ENCODE measurements at regions not wholly inside any gene's neighbourhood (a gene's known extent, or its start where the extent isn't known, plus 50 kb on each side); places are given as distances from the start of the nearest gene placed in this dataset.
"Not testable (repeated sequence)": the region's sequence is repeated elsewhere in the genome, so short reads cannot be mapped to it uniquely, and the experiment has no call there.

GRCh38 chr9:106784076-106784475, 78.9 kb upstream of the ZNF462 start:
- no peak overlapping the region for H3K4me3 ChIP-seq (ENCODE audit: low read depth, low read length)
- no peak for DNase-seq (ENCODE audit: low read depth)
- TF ChIP-seq, protein P1, sequence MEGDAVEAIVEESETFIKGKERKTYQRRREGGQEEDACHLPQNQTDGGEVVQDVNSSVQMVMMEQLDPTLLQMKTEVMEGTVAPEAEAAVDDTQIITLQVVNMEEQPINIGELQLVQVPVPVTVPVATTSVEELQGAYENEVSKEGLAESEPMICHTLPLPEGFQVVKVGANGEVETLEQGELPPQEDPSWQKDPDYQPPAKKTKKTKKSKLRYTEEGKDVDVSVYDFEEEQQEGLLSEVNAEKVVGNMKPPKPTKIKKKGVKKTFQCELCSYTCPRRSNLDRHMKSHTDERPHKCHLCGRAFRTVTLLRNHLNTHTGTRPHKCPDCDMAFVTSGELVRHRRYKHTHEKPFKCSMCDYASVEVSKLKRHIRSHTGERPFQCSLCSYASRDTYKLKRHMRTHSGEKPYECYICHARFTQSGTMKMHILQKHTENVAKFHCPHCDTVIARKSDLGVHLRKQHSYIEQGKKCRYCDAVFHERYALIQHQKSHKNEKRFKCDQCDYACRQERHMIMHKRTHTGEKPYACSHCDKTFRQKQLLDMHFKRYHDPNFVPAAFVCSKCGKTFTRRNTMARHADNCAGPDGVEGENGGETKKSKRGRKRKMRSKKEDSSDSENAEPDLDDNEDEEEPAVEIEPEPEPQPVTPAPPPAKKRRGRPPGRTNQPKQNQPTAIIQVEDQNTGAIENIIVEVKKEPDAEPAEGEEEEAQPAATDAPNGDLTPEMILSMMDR (IDR thresholded peaks at IDR 0.05; ENCODE audit: low read depth, low read length, missing control alignments) = no peak

GRCh38 chr9:106785200-106785599, 77.8 kb upstream of the ZNF462 start:
- no peak for DNase-seq (ENCODE audit: low read depth)
- no peak overlapping the region for H3K4me3 ChIP-seq (ENCODE audit: low read depth, low read length)
- TF ChIP-seq, protein P1 (IDR thresholded peaks at IDR 0.05; ENCODE audit: low read depth, low read length, missing control alignments) = no peak

- H3K4me3 ChIP-seq (ENCODE audit: low read depth, low read length); DNase-seq (ENCODE audit: low read depth): not testable (repeated sequence)
Observed at GRCh38 chr9:106788021-106788420, 74.9 kb upstream of the ZNF462 start.

GRCh38 chr9:106795031-106795430, 67.9 kb upstream of the ZNF462 start:
- no peak for DNase-seq (ENCODE audit: low read depth)
- no peak overlapping the region for H3K4me3 ChIP-seq (ENCODE audit: low read depth, low read length)
- TF ChIP-seq, protein P1 (IDR thresholded peaks at IDR 0.05; ENCODE audit: low read depth, low read length, missing control alignments) = no peak

GRCh38 chr9:106796771-106797170, 66.2 kb upstream of the ZNF462 start:
- no peak overlapping the region for H3K4me3 ChIP-seq (ENCODE audit: low read depth, low read length)
- TF ChIP-seq, protein P1 (IDR thresholded peaks at IDR 0.05; ENCODE audit: low read depth, low read length, missing control alignments) = no peak
- no peak for DNase-seq (ENCODE audit: low read depth)

GRCh38 chr9:106797299-106797698, 65.7 kb upstream of the ZNF462 start:
- DNase-seq (ENCODE audit: low read depth) = no peak
- H3K4me3 ChIP-seq (ENCODE audit: low read depth, low read length) = no peak overlapping the region
- TF ChIP-seq, protein P1 (IDR thresholded peaks at IDR 0.05; ENCODE audit: low read depth, low read length, missing control alignments) = no peak

DNA sequence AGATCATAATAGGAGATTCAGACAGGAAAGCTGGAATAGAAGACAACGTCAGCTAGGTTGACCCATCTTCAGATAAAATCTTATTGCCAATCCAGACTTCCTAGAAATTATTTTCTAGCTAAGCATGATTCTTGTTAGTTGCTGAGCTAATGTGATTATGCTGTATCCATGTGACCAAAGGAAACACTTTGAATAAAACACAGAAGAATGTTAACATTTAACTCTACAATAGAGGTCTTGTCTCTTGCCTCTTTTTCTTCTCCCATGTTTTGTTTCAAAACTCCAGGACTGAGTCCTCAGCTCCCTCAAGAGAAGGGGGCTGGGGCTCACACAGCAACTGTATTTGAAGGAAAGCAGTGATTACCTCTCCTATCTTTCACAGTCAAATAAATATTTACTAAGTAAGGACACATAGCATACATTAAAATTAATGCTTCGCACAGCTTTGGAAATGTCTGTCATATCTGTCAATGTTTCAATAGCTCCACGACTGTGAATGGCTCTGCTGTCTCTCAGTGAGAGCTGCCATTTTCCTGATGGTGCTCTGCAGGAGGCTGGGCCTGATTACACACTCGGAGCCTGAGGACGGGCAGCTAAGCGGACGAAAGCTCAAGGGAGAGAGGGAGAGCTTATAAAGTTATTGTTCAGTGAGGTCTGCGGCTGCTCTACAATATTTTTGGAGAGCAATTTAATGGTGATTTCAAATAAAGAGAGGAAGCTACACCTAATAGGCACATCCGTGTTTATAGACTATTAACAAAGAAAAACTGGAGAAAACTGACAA, 64.8 kb upstream of the ZNF462 start:
- TF ChIP-seq, protein P1 (IDR thresholded peaks at IDR 0.05; ENCODE audit: low read depth, low read length, missing control alignments) = no peak
- DNase-seq (ENCODE audit: low read depth) = no peak
- no peak overlapping the region for H3K4me3 ChIP-seq (ENCODE audit: low read depth, low read length)

All from GM12864 (cell line).